RWPE1 (cell line): ENCODE measurements at regions not wholly inside any gene's neighbourhood (a gene's known extent, or its start where the extent isn't known, plus 50 kb on each side); places are given as distances from the start of the nearest gene placed in this dataset.

ENCODE experiments used
- CTCF ChIA-PET: fragments of 350-600 bp; sonication (Branson Sonifier 250); formaldehyde crosslinking; extraction: SDS; loops from one replicate; lab custom pipeline; 2021; lab: Yijun Ruan, JAX
- POLR2A ChIA-PET: fragments of 400-600 bp; formaldehyde crosslinking; extraction: SDS; loops from one replicate; lab custom pipeline; 2020; ENCODE audit warnings: antibody characterized with exemption; ENCODE audit not compliant: low non-redundant PET; lab: Yijun Ruan, JAX
- DNase-seq: peaks from one replicate; pipeline ENCODE4 v3.0.0; 2012; ENCODE audit warnings: low spot score
- H3K27ac ChIP-seq: fragments of 450-650 bp; 2 replicates; pipeline ENCODE4 v1.5.1; 2017
- TF ChIP-seq, protein P1 (sequence below): fragments of 450-650 bp; conservative IDR thresholded peaks from 2 replicates; pipeline ENCODE4 v1.5.1; 2017; ENCODE audit warnings: low read depth, mild to moderate bottlenecking

DNA sequence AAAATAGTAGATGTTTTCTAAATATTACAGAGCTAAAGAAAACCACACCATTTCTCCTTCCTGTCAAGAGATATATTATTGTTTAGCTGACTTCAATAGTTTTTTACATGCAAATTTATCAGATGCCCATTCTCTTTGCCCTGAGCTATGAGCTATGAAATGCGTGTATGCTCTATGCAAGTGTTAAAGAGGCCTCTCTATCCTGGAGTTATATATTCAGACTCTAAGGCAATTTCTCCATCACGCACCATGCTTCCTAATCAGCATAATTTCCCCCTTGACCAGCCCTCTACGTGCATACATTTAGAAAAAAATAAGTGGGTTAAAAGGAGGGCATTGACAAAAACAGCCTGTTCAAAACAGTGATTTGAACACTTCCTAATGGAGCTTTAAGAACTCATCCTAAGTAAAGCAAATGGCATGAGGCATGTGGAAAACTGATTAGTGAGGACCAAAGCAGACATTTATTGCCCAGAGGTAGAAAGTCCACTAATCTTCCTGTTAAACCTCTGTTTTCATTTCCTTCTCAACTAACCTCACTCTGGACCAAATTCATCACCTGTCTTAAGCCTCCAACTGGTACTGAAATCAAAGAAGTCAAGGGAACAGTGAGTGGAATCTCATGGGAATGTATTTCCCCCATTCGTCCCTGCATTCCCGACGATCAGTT lies 565.8 kb upstream of the PKN2 start:
- ChIA-PET CTCF (no interaction called here), POLR2A (no interaction called here)
- no peak overlapping the region for H3K27ac ChIP-seq
- TF ChIP-seq, protein P1, sequence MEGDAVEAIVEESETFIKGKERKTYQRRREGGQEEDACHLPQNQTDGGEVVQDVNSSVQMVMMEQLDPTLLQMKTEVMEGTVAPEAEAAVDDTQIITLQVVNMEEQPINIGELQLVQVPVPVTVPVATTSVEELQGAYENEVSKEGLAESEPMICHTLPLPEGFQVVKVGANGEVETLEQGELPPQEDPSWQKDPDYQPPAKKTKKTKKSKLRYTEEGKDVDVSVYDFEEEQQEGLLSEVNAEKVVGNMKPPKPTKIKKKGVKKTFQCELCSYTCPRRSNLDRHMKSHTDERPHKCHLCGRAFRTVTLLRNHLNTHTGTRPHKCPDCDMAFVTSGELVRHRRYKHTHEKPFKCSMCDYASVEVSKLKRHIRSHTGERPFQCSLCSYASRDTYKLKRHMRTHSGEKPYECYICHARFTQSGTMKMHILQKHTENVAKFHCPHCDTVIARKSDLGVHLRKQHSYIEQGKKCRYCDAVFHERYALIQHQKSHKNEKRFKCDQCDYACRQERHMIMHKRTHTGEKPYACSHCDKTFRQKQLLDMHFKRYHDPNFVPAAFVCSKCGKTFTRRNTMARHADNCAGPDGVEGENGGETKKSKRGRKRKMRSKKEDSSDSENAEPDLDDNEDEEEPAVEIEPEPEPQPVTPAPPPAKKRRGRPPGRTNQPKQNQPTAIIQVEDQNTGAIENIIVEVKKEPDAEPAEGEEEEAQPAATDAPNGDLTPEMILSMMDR, result no peak
- DNase-seq, result no peak

DNA sequence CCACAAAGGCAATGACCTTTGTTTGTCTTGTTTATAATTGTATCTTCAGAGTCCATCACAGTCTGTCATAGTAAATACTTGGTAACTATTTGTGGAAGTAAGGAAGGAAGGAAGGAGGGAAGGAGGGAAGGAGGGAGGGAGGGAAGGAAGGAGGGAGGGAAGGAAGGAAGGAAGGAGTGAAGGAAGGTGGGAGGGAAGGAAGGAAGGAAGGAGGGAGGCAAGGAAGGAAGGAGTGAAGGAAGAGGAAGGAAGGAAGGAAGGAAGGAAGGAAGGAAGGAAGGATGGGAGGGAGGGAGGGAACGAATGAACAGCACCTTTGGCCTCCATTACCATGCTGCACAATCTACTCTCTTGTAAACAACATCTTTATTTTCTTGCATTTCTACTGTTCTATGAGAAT lies 559.5 kb upstream of the PKN2 start:
- ChIA-PET CTCF (no interaction called here), POLR2A (no interaction called here)
- no peak for DNase-seq
- TF ChIP-seq, protein P1, result no peak
- no peak overlapping the region for H3K27ac ChIP-seq

DNA sequence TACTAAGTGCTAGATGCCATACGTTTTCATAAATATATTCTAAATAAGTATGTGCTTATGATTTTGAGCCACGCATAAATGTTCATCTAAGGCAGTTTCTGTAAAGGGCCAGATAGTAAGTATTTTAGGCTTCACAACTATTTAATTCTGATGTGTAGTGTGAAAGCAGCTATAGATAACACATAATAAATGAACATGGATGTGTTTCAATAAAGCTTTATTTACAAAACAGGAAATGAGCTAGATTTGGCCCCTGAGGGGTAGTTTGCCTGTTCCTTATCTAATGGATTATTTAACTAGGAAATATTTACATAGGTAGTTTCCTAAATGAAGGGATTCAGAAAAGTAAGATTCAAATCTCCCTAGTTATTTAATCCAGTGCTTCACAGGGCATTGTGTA lies 557.6 kb upstream of the PKN2 start:
- H3K27ac ChIP-seq, result no peak overlapping the region
- DNase-seq, result no peak
- CTCF ChIA-PET, result no interaction called here
- TF ChIP-seq, protein P1, result no peak
- POLR2A ChIA-PET, result no interaction called here

DNA sequence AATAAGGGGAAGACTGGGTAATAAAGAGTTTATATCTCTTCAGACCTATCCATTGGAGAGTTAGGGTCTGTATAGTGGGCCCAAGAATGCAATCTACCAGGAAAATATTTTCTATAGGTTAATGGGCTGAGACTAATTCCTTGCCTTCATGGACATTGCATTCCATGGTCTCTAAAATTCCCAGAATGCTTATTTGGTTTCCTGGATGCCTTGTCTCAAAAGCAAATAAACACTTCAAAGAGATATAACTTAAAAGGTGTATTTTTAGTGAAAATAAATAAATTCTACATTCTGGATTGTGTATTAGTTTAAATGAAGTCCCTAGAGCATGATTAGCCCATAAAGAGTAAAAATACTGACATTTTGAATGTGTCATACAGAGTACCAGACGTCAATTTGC lies 550.1 kb upstream of the PKN2 start:
- TF ChIP-seq, protein P1, result no peak

DNA sequence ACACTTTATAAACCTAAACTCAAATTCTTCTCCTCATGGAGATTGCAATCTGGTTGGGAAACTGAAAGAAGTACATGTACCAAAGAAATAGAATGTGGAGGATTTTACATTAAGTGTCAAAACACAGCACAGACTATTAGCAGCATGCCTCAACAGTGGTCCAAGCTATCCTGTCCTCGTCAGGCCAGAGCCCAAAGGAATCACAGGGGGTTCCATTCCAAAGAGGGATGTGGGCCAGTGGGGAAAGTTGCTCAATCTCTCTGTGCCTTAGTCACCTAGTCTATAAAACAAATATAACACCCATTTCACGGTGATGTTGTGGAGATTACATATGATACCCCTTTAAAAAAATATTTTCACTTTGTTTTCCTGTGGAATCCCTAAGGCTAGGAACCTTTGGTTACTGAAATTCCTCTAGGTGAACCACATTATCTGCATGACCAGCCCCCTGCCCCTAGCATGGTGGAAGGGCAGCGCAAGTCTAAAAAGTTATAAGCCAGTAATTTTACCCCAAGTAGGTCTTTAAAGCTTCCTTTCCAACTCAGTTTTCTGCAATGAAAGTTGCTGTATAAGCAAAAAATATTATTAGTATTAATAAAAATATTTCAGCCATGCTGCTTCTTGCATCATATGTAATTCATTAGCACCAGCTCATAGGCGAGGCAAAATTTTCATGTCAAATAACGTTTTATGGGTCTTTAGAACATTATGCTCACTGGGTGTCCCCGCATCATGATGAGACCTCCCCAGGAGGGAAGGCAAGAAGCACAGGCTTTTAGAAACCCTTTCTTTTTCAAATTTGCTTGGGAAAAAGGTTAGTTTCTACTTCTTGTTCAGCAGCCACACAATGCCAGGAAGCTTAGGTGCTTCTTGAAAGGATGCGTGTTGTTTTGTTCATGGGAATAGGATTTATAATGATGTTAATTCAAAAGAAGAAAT lies 548.8 kb upstream of the PKN2 start:
- TF ChIP-seq, protein P1, result no peak
- H3K27ac ChIP-seq, result no peak overlapping the region
- POLR2A ChIA-PET, result no interaction called here
- CTCF ChIA-PET, result no interaction called here
- no peak for DNase-seq

More for the DNA sequence above, 550.1 kb upstream of the PKN2 start:
- POLR2A ChIA-PET, result no interaction called here
- CTCF ChIA-PET, result no interaction called here
- no peak for DNase-seq
- no peak overlapping the region for H3K27ac ChIP-seq

DNA sequence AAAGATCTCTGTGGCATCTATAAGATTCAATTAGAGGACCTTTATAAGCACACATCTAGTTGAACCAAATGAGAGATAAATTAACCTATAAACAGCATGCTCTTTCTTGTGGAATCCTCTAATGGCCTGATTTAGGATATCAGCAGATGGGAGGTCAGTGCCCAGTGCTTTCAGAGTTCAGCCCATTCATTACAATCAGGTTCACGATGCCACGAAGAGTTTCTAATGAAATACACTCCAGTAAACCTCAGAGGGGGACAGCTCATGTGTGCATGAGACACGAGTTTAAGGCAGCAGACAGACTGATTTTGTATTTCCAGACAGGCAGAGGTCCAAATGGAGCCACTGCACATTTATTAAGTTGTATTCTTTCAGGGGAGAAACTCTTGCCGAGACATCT lies 544.4 kb upstream of the PKN2 start:
- ChIA-PET CTCF (no interaction called here), POLR2A (no interaction called here)
- TF ChIP-seq, protein P1, result no peak
- H3K27ac ChIP-seq, result no peak overlapping the region
- DNase-seq, result no peak
